ENCODE measurements at regions not wholly inside any gene's neighbourhood (a gene's known extent, or its start where the extent isn't known, plus 50 kb on each side); places are given as distances from the start of the nearest gene placed in this dataset.

GRCh38 chr17:53176629-53177028 lies 646.1 kb upstream of the KIF2B start:
- Histone ChIP-seq H3K4me1 (ENCODE audit: control insufficient read depth, insufficient read depth, low read length) (no peaks in the 10 kb centered on the region), H3K4me2 (ENCODE audit: low read length) (no peak overlapping the region), H3K4me3 (ENCODE audit: low read length) (no peak overlapping the region), H3K27me3 (ENCODE audit: control insufficient read depth, insufficient read depth, low read length) (no peaks in the 10 kb centered on the region), H3K9ac (ENCODE audit: low read depth, low read length) (no peak overlapping the region), H3K36me3 (ENCODE audit: insufficient read depth, low read length) (no peaks in the 10 kb centered on the region), H3K9me3 (replicated peaks; ENCODE audit: low read length) (no peaks in the 10 kb centered on the region)

GRCh38 chr17:53168413-53168812 lies 654.3 kb upstream of the KIF2B start:
- Histone ChIP-seq H3K4me3 (ENCODE audit: low read length) (no peak overlapping the region), H3K27me3 (ENCODE audit: control insufficient read depth, insufficient read depth, low read length) (no peaks in the 10 kb centered on the region), H3K4me1 (ENCODE audit: control insufficient read depth, insufficient read depth, low read length) (no peaks in the 10 kb centered on the region), H3K4me2 (ENCODE audit: low read length) (no peak overlapping the region), H3K9ac (ENCODE audit: low read depth, low read length) (no peak overlapping the region), H3K36me3 (ENCODE audit: insufficient read depth, low read length) (no peaks in the 10 kb centered on the region), H3K9me3 (replicated peaks; ENCODE audit: low read length) (no peaks in the 10 kb centered on the region)

GRCh38 chr17:53166731-53167130 lies 656.0 kb upstream of the KIF2B start:
- Histone ChIP-seq H3K27me3 (ENCODE audit: control insufficient read depth, insufficient read depth, low read length) (no peaks in the 10 kb centered on the region), H3K9me3 (replicated peaks; ENCODE audit: low read length) (no peaks in the 10 kb centered on the region), H3K4me1 (ENCODE audit: control insufficient read depth, insufficient read depth, low read length) (no peaks in the 10 kb centered on the region), H3K9ac (ENCODE audit: low read depth, low read length) (no peak overlapping the region), H3K4me2 (ENCODE audit: low read length) (no peak overlapping the region), H3K4me3 (ENCODE audit: low read length) (no peak overlapping the region), H3K36me3 (ENCODE audit: insufficient read depth, low read length) (no peaks in the 10 kb centered on the region)

- no peak overlapping the region for H3K9ac ChIP-seq (ENCODE audit: low read depth, low read length)
- H3K36me3 ChIP-seq (ENCODE audit: insufficient read depth, low read length), result no peaks in the 10 kb centered on the region
- H3K4me2 ChIP-seq (ENCODE audit: low read length), result no peak overlapping the region
- H3K27me3 ChIP-seq (ENCODE audit: control insufficient read depth, insufficient read depth, low read length), result no peaks in the 10 kb centered on the region
- no peaks in the 10 kb centered on the region for H3K4me1 ChIP-seq (ENCODE audit: control insufficient read depth, insufficient read depth, low read length)
- peaks cover 3% of the 10 kb centered on the region for H3K9me3 ChIP-seq (replicated peaks; ENCODE audit: low read length)
- H3K4me3 ChIP-seq (ENCODE audit: low read length), result no peak overlapping the region
Measured at GRCh38 chr17:53150101-53150698, 672.5 kb upstream of the KIF2B start.

GRCh38 chr17:53149316-53149715 lies 673.4 kb upstream of the KIF2B start:
- H3K36me3 ChIP-seq (ENCODE audit: insufficient read depth, low read length), result no peaks in the 10 kb centered on the region
- no peak overlapping the region for H3K9ac ChIP-seq (ENCODE audit: low read depth, low read length)
- H3K27me3 ChIP-seq (ENCODE audit: control insufficient read depth, insufficient read depth, low read length), result no peaks in the 10 kb centered on the region
- H3K4me1 ChIP-seq (ENCODE audit: control insufficient read depth, insufficient read depth, low read length), result no peaks in the 10 kb centered on the region
- H3K4me3 ChIP-seq (ENCODE audit: low read length), result no peak overlapping the region
- no peak overlapping the region for H3K4me2 ChIP-seq (ENCODE audit: low read length)
- peaks cover 1% of the 10 kb centered on the region for H3K9me3 ChIP-seq (replicated peaks; ENCODE audit: low read length)

- Histone ChIP-seq H3K4me2 (ENCODE audit: low read length) (no peak overlapping the region), H3K27me3 (ENCODE audit: control insufficient read depth, insufficient read depth, low read length) (no peaks in the 10 kb centered on the region), H3K4me3 (ENCODE audit: low read length) (no peak overlapping the region), H3K9me3 (replicated peaks; ENCODE audit: low read length) (no peaks in the 10 kb centered on the region), H3K36me3 (ENCODE audit: insufficient read depth, low read length) (no peaks in the 10 kb centered on the region), H3K9ac (ENCODE audit: low read depth, low read length) (no peak overlapping the region), H3K4me1 (ENCODE audit: control insufficient read depth, insufficient read depth, low read length) (no peaks in the 10 kb centered on the region)
Measured at GRCh38 chr17:53148058-53148457, 674.7 kb upstream of the KIF2B start.

- H3K4me3 ChIP-seq (ENCODE audit: low read length), result no peak overlapping the region
Measured at GRCh38 chr17:53142890-53143289, 679.8 kb upstream of the KIF2B start.

GRCh38 chr17:53141731-53142130 lies 681.0 kb upstream of the KIF2B start:
- H3K36me3 ChIP-seq (ENCODE audit: insufficient read depth, low read length), result no peaks in the 10 kb centered on the region
- no peaks in the 10 kb centered on the region for H3K9me3 ChIP-seq (replicated peaks; ENCODE audit: low read length)
- H3K4me2 ChIP-seq (ENCODE audit: low read length), result no peak overlapping the region
- no peaks in the 10 kb centered on the region for H3K4me1 ChIP-seq (ENCODE audit: control insufficient read depth, insufficient read depth, low read length)
- H3K4me3 ChIP-seq (ENCODE audit: low read length), result no peak overlapping the region
- no peaks in the 10 kb centered on the region for H3K27me3 ChIP-seq (ENCODE audit: control insufficient read depth, insufficient read depth, low read length)
- H3K9ac ChIP-seq (ENCODE audit: low read depth, low read length), result no peak overlapping the region

More at GRCh38 chr17:53142890-53143289, 679.8 kb upstream of the KIF2B start:
- Histone ChIP-seq H3K9me3 (replicated peaks; ENCODE audit: low read length) (no peaks in the 10 kb centered on the region), H3K4me2 (ENCODE audit: low read length) (no peak overlapping the region), H3K27me3 (ENCODE audit: control insufficient read depth, insufficient read depth, low read length) (no peaks in the 10 kb centered on the region), H3K36me3 (ENCODE audit: insufficient read depth, low read length) (no peaks in the 10 kb centered on the region), H3K4me1 (ENCODE audit: control insufficient read depth, insufficient read depth, low read length) (no peaks in the 10 kb centered on the region), H3K9ac (ENCODE audit: low read depth, low read length) (no peak overlapping the region)

- Histone ChIP-seq H3K4me2 (ENCODE audit: low read length) (no peak overlapping the region), H3K27me3 (ENCODE audit: control insufficient read depth, insufficient read depth, low read length) (no peaks in the 10 kb centered on the region), H3K36me3 (ENCODE audit: insufficient read depth, low read length) (no peaks in the 10 kb centered on the region), H3K4me3 (ENCODE audit: low read length) (no peak overlapping the region), H3K4me1 (ENCODE audit: control insufficient read depth, insufficient read depth, low read length) (no peaks in the 10 kb centered on the region), H3K9me3 (replicated peaks; ENCODE audit: low read length) (no peaks in the 10 kb centered on the region), H3K9ac (ENCODE audit: low read depth, low read length) (no peak overlapping the region)
Measured at GRCh38 chr17:53141280-53141679, 681.4 kb upstream of the KIF2B start.

- H3K4me2 ChIP-seq (ENCODE audit: low read length), result no peak overlapping the region
- no peak overlapping the region for H3K4me3 ChIP-seq (ENCODE audit: low read length)
- H3K36me3 ChIP-seq (ENCODE audit: insufficient read depth, low read length), result no peaks in the 10 kb centered on the region
Measured at GRCh38 chr17:53137869-53138268, 684.9 kb upstream of the KIF2B start.

GRCh38 chr17:53135969-53136368 lies 686.8 kb upstream of the KIF2B start:
- H3K9ac ChIP-seq (ENCODE audit: low read depth, low read length), result no peak overlapping the region
- no peaks in the 10 kb centered on the region for H3K27me3 ChIP-seq (ENCODE audit: control insufficient read depth, insufficient read depth, low read length)
- no peaks in the 10 kb centered on the region for H3K36me3 ChIP-seq (ENCODE audit: insufficient read depth, low read length)
- H3K4me3 ChIP-seq (ENCODE audit: low read length), result no peak overlapping the region
- H3K4me1 ChIP-seq (ENCODE audit: control insufficient read depth, insufficient read depth, low read length), result no peaks in the 10 kb centered on the region
- H3K4me2 ChIP-seq (ENCODE audit: low read length), result no peak overlapping the region
- peaks cover 2% of the 10 kb centered on the region for H3K9me3 ChIP-seq (replicated peaks; ENCODE audit: low read length)

More at GRCh38 chr17:53137869-53138268, 684.9 kb upstream of the KIF2B start:
- no peak overlapping the region for H3K9ac ChIP-seq (ENCODE audit: low read depth, low read length)
- H3K27me3 ChIP-seq (ENCODE audit: control insufficient read depth, insufficient read depth, low read length), result no peaks in the 10 kb centered on the region
- H3K9me3 ChIP-seq (replicated peaks; ENCODE audit: low read length), result peaks cover 2% of the 10 kb centered on the region
- H3K4me1 ChIP-seq (ENCODE audit: control insufficient read depth, insufficient read depth, low read length), result no peaks in the 10 kb centered on the region

- Histone ChIP-seq H3K9ac (ENCODE audit: low read depth, low read length) (no peak overlapping the region), H3K4me3 (ENCODE audit: low read length) (no peak overlapping the region), H3K4me2 (ENCODE audit: low read length) (no peak overlapping the region), H3K27me3 (ENCODE audit: control insufficient read depth, insufficient read depth, low read length) (no peaks in the 10 kb centered on the region), H3K4me1 (ENCODE audit: control insufficient read depth, insufficient read depth, low read length) (no peaks in the 10 kb centered on the region), H3K9me3 (replicated peaks; ENCODE audit: low read length) (peaks cover 2% of the 10 kb centered on the region), H3K36me3 (ENCODE audit: insufficient read depth, low read length) (no peaks in the 10 kb centered on the region)
Measured at GRCh38 chr17:53134548-53134947, 688.2 kb upstream of the KIF2B start.

Measured in skeletal muscle satellite cell (primary cell).